OCI-LY1 (cell line): ENCODE measurements at regions not wholly inside any gene's neighbourhood (a gene's known extent, or its start where the extent isn't known, plus 50 kb on each side); places are given as distances from the start of the nearest gene placed in this dataset.

ENCODE experiments used
- H2AFZ ChIP-seq: fragments of 200-600 bp; sonication (generic), shearing (Covaris generic); 2 replicates; pipeline ENCODE4 v1.6.0; 2014; ENCODE audit warnings: antibody characterized with exemption, mild to moderate bottlenecking, low read length
- H3F3A ChIP-seq: fragments of 200-600 bp; sonication (generic), shearing (Covaris generic); 2 replicates; pipeline ENCODE4 v1.6.0; 2014; ENCODE audit warnings: mild to moderate bottlenecking, antibody characterized with exemption, low read length, moderate library complexity; ENCODE audit not compliant: insufficient read depth
- H3K27ac ChIP-seq: fragments of 200-600 bp; sonication (generic); 2 replicates; pipeline ENCODE4 v1.5.1; 2014; ENCODE audit warnings: low read length, mixed run types, mild to moderate bottlenecking, low read depth; ENCODE audit not compliant: poor library complexity, severe bottlenecking
- H3K27me3 ChIP-seq: fragments of 200-600 bp; sonication (generic); 2 replicates; pipeline ENCODE4 v1.6.0; 2014; ENCODE audit warnings: antibody characterized with exemption, mild to moderate bottlenecking, low read length, moderate library complexity; ENCODE audit not compliant: insufficient read depth
- H3K36me3 ChIP-seq: fragments of 200-600 bp; sonication (generic); 2 replicates; pipeline ENCODE4 v1.6.1; 2014; ENCODE audit warnings: mild to moderate bottlenecking, antibody characterized with exemption, low read length, moderate library complexity, mixed read lengths; ENCODE audit not compliant: insufficient read depth
- H3K4me1 ChIP-seq: fragments of 200-600 bp; sonication (generic); 2 replicates; pipeline ENCODE4 v1.5.1; 2014; ENCODE audit warnings: mild to moderate bottlenecking, low read length, moderate library complexity; ENCODE audit not compliant: insufficient read depth, severe bottlenecking
- H3K4me2 ChIP-seq: fragments of 200-600 bp; sonication (generic), shearing (Covaris generic); 2 replicates; pipeline ENCODE4 v1.6.1; 2014; ENCODE audit warnings: low read length
- H3K4me3 ChIP-seq: fragments of 200-600 bp; sonication (generic); 2 replicates; pipeline ENCODE4 v1.5.1; 2014; ENCODE audit warnings: low read length, low read depth, mild to moderate bottlenecking, mixed read lengths; ENCODE audit not compliant: poor library complexity, severe bottlenecking
- H3K79me2 ChIP-seq: fragments of 200-600 bp; shearing (Covaris generic); 2 replicates; pipeline ENCODE4 v1.6.1; 2016; ENCODE audit warnings: mixed run types, low read length, mixed read lengths; ENCODE audit not compliant: insufficient read depth
- H3K9ac ChIP-seq: fragments of 200-600 bp; sonication (generic), shearing (Covaris generic); 2 replicates; pipeline ENCODE4 v1.6.1; 2014; ENCODE audit warnings: mild to moderate bottlenecking, low read length, mixed read lengths
- H3K9me2 ChIP-seq: fragments of 200-600 bp; sonication (generic), shearing (Covaris generic); 2 replicates; pipeline ENCODE4 v1.6.1; 2014; ENCODE audit warnings: low read depth, mild to moderate bottlenecking, low read length, mixed read lengths
- H3K9me3 ChIP-seq: fragments of 200-600 bp; shearing (Covaris generic); 2 replicates; pipeline ENCODE4 v1.6.1; 2014; ENCODE audit warnings: low read length, mixed read lengths
- H4K20me1 ChIP-seq: fragments of 200-600 bp; sonication (generic), shearing (Covaris generic); 2 replicates; pipeline ENCODE4 v1.6.0; 2016; ENCODE audit warnings: mild to moderate bottlenecking, low read length; ENCODE audit not compliant: insufficient read depth
- EZH2 ChIP-seq: fragments of 200-600 bp; sonication (generic), shearing (Covaris generic); IDR thresholded peaks from 2 replicates; pipeline ENCODE4 v1.8.0; 2017; ENCODE audit warnings: borderline replicate concordance, mixed run types, mild to moderate bottlenecking, antibody characterized with exemption, low read length, moderate library complexity, mixed read lengths
- TF ChIP-seq, protein P1 (sequence below): fragments of 200-600 bp; sonication (generic), shearing (Covaris generic); IDR thresholded peaks from 2 replicates; pipeline ENCODE4 v1.5.1; 2017; ENCODE audit warnings: mild to moderate bottlenecking, antibody characterized with exemption, low read length, moderate library complexity, mixed read lengths

- Histone ChIP-seq H3K27ac (no peak overlapping the region), H3F3A (no peaks in the 10 kb centered on the region), H4K20me1 (no peaks in the 10 kb centered on the region), H3K36me3 (no peaks in the 10 kb centered on the region), H3K4me3 (no peak overlapping the region), H3K4me2 (no peak overlapping the region), H3K27me3 (no peaks in the 10 kb centered on the region), H2AFZ (no peak overlapping the region), H3K9me3 (no peaks in the 10 kb centered on the region), H3K9ac (no peak overlapping the region), H3K79me2 (no peaks in the 10 kb centered on the region), H3K9me2 (no peaks in the 10 kb centered on the region), H3K4me1 (peaks cover 27% of the 10 kb centered on the region)
- TF ChIP-seq, protein P1, sequence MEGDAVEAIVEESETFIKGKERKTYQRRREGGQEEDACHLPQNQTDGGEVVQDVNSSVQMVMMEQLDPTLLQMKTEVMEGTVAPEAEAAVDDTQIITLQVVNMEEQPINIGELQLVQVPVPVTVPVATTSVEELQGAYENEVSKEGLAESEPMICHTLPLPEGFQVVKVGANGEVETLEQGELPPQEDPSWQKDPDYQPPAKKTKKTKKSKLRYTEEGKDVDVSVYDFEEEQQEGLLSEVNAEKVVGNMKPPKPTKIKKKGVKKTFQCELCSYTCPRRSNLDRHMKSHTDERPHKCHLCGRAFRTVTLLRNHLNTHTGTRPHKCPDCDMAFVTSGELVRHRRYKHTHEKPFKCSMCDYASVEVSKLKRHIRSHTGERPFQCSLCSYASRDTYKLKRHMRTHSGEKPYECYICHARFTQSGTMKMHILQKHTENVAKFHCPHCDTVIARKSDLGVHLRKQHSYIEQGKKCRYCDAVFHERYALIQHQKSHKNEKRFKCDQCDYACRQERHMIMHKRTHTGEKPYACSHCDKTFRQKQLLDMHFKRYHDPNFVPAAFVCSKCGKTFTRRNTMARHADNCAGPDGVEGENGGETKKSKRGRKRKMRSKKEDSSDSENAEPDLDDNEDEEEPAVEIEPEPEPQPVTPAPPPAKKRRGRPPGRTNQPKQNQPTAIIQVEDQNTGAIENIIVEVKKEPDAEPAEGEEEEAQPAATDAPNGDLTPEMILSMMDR: no peak
- no peak for TF ChIP-seq EZH2
Observed at GRCh38 chr4:180810581-180810980, 1432.6 kb upstream of the TENM3 start.

GRCh38 chr4:180811556-180811955 is 1431.6 kb upstream of the TENM3 start:
- Histone ChIP-seq H3K27ac (peak overlapping the region; percentile 51), H3K9ac (no peak overlapping the region), H2AFZ (no peak overlapping the region), H4K20me1 (no peaks in the 10 kb centered on the region), H3K36me3 (no peaks in the 10 kb centered on the region), H3K4me3 (no peak overlapping the region), H3K79me2 (no peaks in the 10 kb centered on the region), H3K9me2 (no peaks in the 10 kb centered on the region), H3K4me1 (peaks cover 27% of the 10 kb centered on the region), H3K27me3 (no peaks in the 10 kb centered on the region), H3F3A (no peaks in the 10 kb centered on the region), H3K9me3 (no peaks in the 10 kb centered on the region), H3K4me2 (no peak overlapping the region)
- TF ChIP-seq EZH2: no peak
- TF ChIP-seq, protein P1: no peak

GRCh38 chr4:180812783-180813182 is 1430.4 kb upstream of the TENM3 start:
- no peaks in the 10 kb centered on the region for H3K9me2 ChIP-seq
- peak overlapping the region; percentile 51 for H3K27ac ChIP-seq
- H3K4me2 ChIP-seq: no peak overlapping the region
- no peak for TF ChIP-seq EZH2
- TF ChIP-seq, protein P1: no peak
- H3K4me3 ChIP-seq: no peak overlapping the region
- H4K20me1 ChIP-seq: no peaks in the 10 kb centered on the region
- H3K9me3 ChIP-seq: no peaks in the 10 kb centered on the region
- H3F3A ChIP-seq: no peaks in the 10 kb centered on the region
- H3K36me3 ChIP-seq: no peaks in the 10 kb centered on the region
- H2AFZ ChIP-seq: no peak overlapping the region
- no peak overlapping the region for H3K9ac ChIP-seq
- H3K79me2 ChIP-seq: no peaks in the 10 kb centered on the region
- H3K27me3 ChIP-seq: no peaks in the 10 kb centered on the region
- H3K4me1 ChIP-seq: peaks cover 34% of the 10 kb centered on the region
